ENCODE measurements at regions not wholly inside any gene's neighbourhood (a gene's known extent, or its start where the extent isn't known, plus 50 kb on each side); places are given as distances from the start of the nearest gene placed in this dataset.

DNA sequence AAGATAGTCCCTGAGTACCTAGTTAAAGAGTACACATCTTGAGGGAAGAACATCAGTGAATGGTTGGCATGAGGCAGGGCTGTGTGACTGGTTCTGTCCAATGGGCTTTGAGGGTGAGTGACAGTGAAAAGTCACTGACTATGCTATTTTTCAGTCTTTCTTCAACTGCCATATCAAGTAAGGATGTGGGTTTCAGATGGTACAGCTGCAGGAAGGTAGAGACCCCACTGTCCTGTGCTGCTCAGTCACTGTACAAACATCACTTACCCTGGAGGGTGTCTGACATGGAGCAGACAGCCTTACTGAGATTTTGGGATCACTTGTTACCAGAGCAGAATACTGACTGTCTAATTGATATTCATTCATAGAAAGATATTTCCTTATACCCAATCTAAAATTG lies 115.3 kb upstream of the ASCC3 start:
- no peak for TF ChIP-seq CTCF (conservative IDR thresholded peaks at IDR 0.05)
- no peak for TF ChIP-seq ZFX (IDR thresholded peaks at IDR 0.05)

Data from C4-2B (cell line).